ENCODE measurements at regions not wholly inside any gene's neighbourhood (a gene's known extent, or its start where the extent isn't known, plus 50 kb on each side); places are given as distances from the start of the nearest gene placed in this dataset.

- 44 to 51% methylated on average over 3 of the region's 3 CpGs for WGBS, 2 donors
- no peak overlapping the region for H3K4me3 ChIP-seq (ENCODE audit: low read depth, poor library complexity, severe bottlenecking)
- intact Hi-C loops (cut with DNase I; ENCODE audit: low total_unique reads) = no loop called here
- TF ChIP-seq POLR2A (IDR thresholded peaks at IDR 0.05) = no peak
- TF ChIP-seq, protein P1, sequence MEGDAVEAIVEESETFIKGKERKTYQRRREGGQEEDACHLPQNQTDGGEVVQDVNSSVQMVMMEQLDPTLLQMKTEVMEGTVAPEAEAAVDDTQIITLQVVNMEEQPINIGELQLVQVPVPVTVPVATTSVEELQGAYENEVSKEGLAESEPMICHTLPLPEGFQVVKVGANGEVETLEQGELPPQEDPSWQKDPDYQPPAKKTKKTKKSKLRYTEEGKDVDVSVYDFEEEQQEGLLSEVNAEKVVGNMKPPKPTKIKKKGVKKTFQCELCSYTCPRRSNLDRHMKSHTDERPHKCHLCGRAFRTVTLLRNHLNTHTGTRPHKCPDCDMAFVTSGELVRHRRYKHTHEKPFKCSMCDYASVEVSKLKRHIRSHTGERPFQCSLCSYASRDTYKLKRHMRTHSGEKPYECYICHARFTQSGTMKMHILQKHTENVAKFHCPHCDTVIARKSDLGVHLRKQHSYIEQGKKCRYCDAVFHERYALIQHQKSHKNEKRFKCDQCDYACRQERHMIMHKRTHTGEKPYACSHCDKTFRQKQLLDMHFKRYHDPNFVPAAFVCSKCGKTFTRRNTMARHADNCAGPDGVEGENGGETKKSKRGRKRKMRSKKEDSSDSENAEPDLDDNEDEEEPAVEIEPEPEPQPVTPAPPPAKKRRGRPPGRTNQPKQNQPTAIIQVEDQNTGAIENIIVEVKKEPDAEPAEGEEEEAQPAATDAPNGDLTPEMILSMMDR (IDR thresholded peaks at IDR 0.05) = no peak
- DNase-seq (ENCODE audit: low spot score in 2 of 2) = peak in 1 of 2 donors; percentile 25
These were observed 97.6 kb downstream of the C1D start for GRCh38 chr2:67965246-67965645.

- no peak for DNase-seq (ENCODE audit: low spot score in 2 of 2)
- intact Hi-C loops (cut with DNase I; ENCODE audit: low total_unique reads) = no loop called here
- no peak for TF ChIP-seq POLR2A (IDR thresholded peaks at IDR 0.05)
- TF ChIP-seq, protein P1 (IDR thresholded peaks at IDR 0.05) = no peak
- H3K4me3 ChIP-seq (ENCODE audit: low read depth, poor library complexity, severe bottlenecking) = no peak overlapping the region
These were observed 92.7 kb downstream of the C1D start for GRCh38 chr2:67970071-67970470.

DNA sequence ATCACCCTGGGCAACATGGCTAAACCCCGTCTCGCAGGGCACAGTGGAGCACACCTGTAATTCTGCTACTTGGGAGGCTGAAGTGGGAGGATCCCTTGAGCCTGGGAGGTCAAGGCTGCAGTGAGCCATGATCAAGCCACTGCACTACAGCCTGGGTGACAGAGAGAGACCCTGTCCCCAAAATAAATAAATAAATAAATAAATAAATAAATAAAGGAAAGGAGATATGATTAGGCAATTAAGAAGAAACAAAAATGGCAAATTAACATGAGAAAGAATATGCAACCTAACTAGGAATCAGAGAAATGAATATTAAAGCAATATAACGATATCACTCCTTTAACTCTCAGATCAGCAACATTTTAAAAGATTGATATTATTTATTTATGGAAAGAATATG, 92.3 kb downstream of the C1D start:
- TF ChIP-seq, protein P1 (IDR thresholded peaks at IDR 0.05) = no peak
- TF ChIP-seq POLR2A (IDR thresholded peaks at IDR 0.05) = no peak
- intact Hi-C loops (cut with DNase I; ENCODE audit: low total_unique reads) = no loop called here
- 90 to 94% methylated on average over 3 of the region's 3 CpGs for WGBS, 2 donors
- no peak overlapping the region for H3K4me3 ChIP-seq (ENCODE audit: low read depth, poor library complexity, severe bottlenecking)
- DNase-seq (ENCODE audit: low spot score in 2 of 2) = no peak

- intact Hi-C loops (cut with DNase I; ENCODE audit: low total_unique reads) = no loop called here
- no peak for DNase-seq (ENCODE audit: low spot score in 2 of 2)
- no peak for TF ChIP-seq POLR2A (IDR thresholded peaks at IDR 0.05)
- TF ChIP-seq, protein P1 (IDR thresholded peaks at IDR 0.05) = no peak
- no peak overlapping the region for H3K4me3 ChIP-seq (ENCODE audit: low read depth, poor library complexity, severe bottlenecking)
- WGBS, 2 donors = 17 to 27% methylated on average over 7 of the region's 7 CpGs
These were observed 88.0 kb downstream of the C1D start for GRCh38 chr2:67974559-67975430.

- DNase-seq (ENCODE audit: low spot score in 2 of 2) = no peak
- intact Hi-C loops (cut with DNase I; ENCODE audit: low total_unique reads) = no loop called here
- TF ChIP-seq, protein P1 (IDR thresholded peaks at IDR 0.05) = no peak
- no peak for TF ChIP-seq POLR2A (IDR thresholded peaks at IDR 0.05)
- H3K4me3 ChIP-seq (ENCODE audit: low read depth, poor library complexity, severe bottlenecking) = no peak overlapping the region
- WGBS, 2 donors = 85 to 90% methylated on average over 1 of the region's 1 CpG
These were observed 85.3 kb downstream of the C1D start for GRCh38 chr2:67977464-67977863.

DNA sequence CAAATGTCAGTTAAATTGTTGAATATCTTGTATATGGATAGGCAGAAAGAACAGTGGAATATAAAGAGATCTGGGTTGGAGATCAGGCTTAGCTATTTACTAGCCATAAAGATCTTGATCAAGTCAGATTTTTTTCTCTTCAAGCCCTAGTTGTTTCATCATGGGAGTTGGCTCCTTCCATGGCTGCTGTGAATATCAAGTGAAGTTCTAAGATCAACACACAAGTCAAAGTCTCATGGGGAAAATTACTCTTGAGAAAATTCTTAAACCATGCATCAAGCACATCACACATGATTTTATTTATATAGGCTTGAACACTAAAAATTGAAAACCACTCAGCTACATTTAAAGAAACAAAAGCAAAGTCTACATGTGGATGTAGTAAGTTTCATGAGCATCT, 79.8 kb downstream of the C1D start:
- intact Hi-C loops (cut with DNase I; ENCODE audit: low total_unique reads) = no loop called here
- H3K4me3 ChIP-seq (ENCODE audit: low read depth, poor library complexity, severe bottlenecking) = no peak overlapping the region
- DNase-seq (ENCODE audit: low spot score in 2 of 2) = no peak
- TF ChIP-seq, protein P1 (IDR thresholded peaks at IDR 0.05) = no peak
- no peak for TF ChIP-seq POLR2A (IDR thresholded peaks at IDR 0.05)

All from lower leg skin (tissue), 4 donors.